ENCODE measurements at regions not wholly inside any gene's neighbourhood (a gene's known extent, or its start where the extent isn't known, plus 50 kb on each side); places are given as distances from the start of the nearest gene placed in this dataset.

DNA sequence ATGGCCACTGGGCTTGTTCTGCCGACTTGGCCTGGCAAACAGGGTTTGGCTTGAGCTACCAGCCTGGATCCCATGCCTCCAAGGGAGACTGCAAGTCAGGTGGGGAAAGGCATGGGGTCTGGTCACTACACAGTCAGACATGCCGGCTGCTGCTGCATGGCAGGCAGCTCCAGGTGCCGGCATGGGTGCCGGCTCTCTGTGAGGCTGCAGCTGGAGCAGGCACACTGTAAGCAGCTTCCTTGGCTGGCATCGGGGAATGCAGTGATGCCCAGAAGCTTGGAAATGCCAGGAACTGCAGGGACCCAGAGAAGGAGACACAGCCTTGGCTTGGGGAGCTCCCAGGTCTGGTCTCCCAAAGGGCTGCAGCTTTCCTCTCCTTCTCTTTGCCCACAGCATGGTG lies 305.5 kb upstream of the NRG3 start:
- TF ChIP-seq, protein P1, sequence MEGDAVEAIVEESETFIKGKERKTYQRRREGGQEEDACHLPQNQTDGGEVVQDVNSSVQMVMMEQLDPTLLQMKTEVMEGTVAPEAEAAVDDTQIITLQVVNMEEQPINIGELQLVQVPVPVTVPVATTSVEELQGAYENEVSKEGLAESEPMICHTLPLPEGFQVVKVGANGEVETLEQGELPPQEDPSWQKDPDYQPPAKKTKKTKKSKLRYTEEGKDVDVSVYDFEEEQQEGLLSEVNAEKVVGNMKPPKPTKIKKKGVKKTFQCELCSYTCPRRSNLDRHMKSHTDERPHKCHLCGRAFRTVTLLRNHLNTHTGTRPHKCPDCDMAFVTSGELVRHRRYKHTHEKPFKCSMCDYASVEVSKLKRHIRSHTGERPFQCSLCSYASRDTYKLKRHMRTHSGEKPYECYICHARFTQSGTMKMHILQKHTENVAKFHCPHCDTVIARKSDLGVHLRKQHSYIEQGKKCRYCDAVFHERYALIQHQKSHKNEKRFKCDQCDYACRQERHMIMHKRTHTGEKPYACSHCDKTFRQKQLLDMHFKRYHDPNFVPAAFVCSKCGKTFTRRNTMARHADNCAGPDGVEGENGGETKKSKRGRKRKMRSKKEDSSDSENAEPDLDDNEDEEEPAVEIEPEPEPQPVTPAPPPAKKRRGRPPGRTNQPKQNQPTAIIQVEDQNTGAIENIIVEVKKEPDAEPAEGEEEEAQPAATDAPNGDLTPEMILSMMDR (IDR thresholded peaks at IDR 0.05; ENCODE audit: low read depth, low read length): no peak
- TF ChIP-seq, protein P2, sequence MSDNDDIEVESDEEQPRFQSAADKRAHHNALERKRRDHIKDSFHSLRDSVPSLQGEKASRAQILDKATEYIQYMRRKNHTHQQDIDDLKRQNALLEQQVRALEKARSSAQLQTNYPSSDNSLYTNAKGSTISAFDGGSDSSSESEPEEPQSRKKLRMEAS (IDR thresholded peaks at IDR 0.05; ENCODE audit: low read depth, low read length): no peak
- TF ChIP-seq POLR2A (IDR thresholded peaks at IDR 0.05; ENCODE audit: extremely low read depth, insufficient read length) (no peak), MYC (IDR thresholded peaks at IDR 0.05; ENCODE audit: low read depth, low read length) (no peak)
